Mucosa of rectum (tissue), 2 donors: ENCODE measurements at regions not wholly inside any gene's neighbourhood (a gene's known extent, or its start where the extent isn't known, plus 50 kb on each side); places are given as distances from the start of the nearest gene placed in this dataset.

Experiments used
- H3K27ac ChIP-seq, 2 donors: one replicate each; pipeline ENCODE4 v1.7.0; 2013; ENCODE audit warnings: inconsistent platforms in 2 of 2, low read depth in 2 of 2, low read length in 2 of 2
- H3K27me3 ChIP-seq, 2 donors: one replicate each; pipeline ENCODE4 v1.7.0; 2013; ENCODE audit warnings: low read length in 2 of 2; ENCODE audit not compliant: control insufficient read depth in 2 of 2, insufficient read depth in 2 of 2
- H3K36me3 ChIP-seq, 2 donors: one replicate each; pipeline ENCODE4 v1.7.0; 2013; ENCODE audit warnings: low read length in 2 of 2; ENCODE audit not compliant: control insufficient read depth in 2 of 2, insufficient read depth in 2 of 2
- H3K4me1 ChIP-seq, 2 donors: one replicate each; pipeline ENCODE4 v1.7.0; 2013; ENCODE audit warnings: low read length in 2 of 2, mild to moderate bottlenecking in 1 of 2; ENCODE audit not compliant: control insufficient read depth in 2 of 2, insufficient read depth in 2 of 2
- H3K4me3 ChIP-seq, 2 donors: one replicate each; pipeline ENCODE4 v1.7.0; 2013; ENCODE audit warnings: low read length in 2 of 2
- H3K9ac ChIP-seq, 2 donors: one replicate each; pipeline ENCODE4 v1.7.0; 2013; ENCODE audit warnings: low read length in 2 of 2, low read depth in 1 of 2, mild to moderate bottlenecking in 1 of 2
- H3K9me3 ChIP-seq, 2 donors: one replicate each; pipeline ENCODE4 v1.7.0; 2013; ENCODE audit warnings: low read length in 2 of 2; ENCODE audit not compliant: control insufficient read depth in 2 of 2
- donor health status: healthy.
- donor health status: Normal muscosa, but diverticular disease.

DNA sequence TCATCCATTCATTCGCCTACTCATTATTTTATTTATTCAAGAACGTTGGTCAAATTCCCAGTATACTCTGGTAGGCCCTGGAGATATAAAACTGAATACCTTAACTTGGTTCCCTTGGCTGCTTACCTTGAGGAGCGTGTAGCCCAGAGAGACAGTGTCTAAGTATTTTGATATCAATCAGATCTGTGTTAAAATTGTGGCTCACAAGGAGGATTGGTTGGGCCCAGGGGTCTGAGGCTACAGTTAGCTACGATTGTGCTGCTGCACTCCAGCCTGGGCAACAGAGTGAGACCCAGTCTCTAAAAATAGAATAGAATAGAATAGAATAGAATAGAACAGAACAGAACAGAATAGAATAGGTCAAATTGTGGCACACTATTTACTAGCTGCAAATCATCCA is 438.4 kb downstream of the ADAMTS20 start:
- Histone ChIP-seq H3K9ac (no peak overlapping the region), H3K4me1 (no peaks in the 10 kb centered on the region), H3K27me3 (no peaks in the 10 kb centered on the region), H3K36me3 (no peaks in the 10 kb centered on the region), H3K27ac (no peak overlapping the region), H3K4me3 (no peak overlapping the region), H3K9me3 (no peaks in the 10 kb centered on the region)

DNA sequence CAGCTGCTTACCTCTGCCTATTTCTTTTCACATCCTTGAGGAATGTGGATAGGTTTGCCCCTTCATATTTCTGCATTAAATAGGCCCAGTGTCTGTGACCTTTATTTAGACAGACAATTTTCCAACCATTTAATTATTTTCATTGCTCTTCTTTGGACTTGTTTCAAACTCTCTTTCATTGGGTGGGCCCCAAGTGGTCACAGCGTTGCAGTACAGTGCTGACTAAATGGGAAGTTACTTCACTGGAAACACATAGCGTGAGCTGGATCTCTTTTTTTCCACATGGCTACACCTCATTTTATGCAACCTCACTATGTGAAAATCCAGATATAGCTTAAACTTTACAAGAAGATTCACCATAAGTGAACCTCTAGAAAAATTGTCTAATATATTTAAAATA is 438.9 kb downstream of the ADAMTS20 start:
- H3K27ac ChIP-seq: no peak overlapping the region

DNA sequence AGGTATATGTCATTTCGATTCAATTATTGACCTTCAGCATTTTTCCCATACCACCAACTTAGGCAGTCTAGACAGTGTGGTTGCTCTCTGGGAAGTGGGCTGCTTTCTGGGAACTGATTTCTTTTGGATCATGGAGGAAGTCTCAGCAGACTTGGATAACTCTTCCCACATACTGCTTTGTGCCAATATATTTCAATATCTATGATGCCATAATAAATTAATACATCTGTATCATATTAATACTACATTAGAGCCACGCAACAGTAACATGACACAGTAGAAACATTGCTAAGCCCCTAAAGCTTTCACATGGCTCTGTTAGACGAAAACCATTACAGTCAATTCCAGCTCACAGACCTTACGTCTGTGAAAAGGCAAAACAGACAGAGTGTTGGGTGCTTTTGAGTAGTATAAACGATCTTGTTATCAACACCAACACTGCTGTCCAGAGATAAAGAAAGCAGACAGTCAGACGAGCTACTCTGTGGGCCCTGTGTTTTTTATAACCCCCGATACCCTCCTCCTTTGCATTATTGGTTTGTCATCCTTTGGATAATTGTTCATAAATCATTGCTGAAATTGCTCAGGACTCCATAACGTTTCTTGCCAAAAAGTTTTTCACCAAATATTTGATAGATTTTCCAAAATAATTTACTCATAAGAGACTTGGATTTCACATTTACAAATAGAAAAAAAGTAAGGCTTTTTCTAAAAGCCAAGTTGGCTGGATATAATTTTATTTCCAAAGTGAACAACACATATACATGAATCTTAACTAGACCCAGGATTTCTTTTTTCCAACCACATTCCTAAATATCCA is 439.7 kb downstream of the ADAMTS20 start:
- Histone ChIP-seq H3K27ac (no peak overlapping the region), H3K27me3 (no peaks in the 10 kb centered on the region), H3K36me3 (no peaks in the 10 kb centered on the region)

More for the DNA sequence above, 438.9 kb downstream of the ADAMTS20 start:
- Histone ChIP-seq H3K27me3 (no peaks in the 10 kb centered on the region), H3K4me1 (no peaks in the 10 kb centered on the region), H3K4me3 (no peak overlapping the region), H3K9me3 (no peaks in the 10 kb centered on the region), H3K36me3 (no peaks in the 10 kb centered on the region), H3K9ac (no peak overlapping the region)

DNA sequence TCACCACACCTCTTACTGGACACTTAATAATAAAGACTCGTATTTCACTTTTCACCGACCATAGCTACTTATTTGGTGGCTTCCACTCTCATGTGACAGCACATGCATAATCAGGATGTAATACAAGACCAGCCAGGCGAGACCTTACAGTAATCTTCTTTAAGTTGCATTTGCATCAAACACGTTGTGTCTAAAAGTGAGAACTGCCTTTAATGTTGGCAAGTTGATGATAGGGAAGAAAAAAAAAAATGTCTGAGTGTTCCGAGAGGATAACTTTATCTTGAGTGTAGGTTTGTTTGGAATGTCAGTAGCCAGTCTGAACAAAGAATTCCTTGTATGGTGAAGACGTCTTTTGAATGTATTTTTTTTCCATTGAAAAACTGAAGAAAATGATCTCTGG is 440.4 kb downstream of the ADAMTS20 start:
- H3K9me3 ChIP-seq: no peaks in the 10 kb centered on the region
- H3K36me3 ChIP-seq: no peaks in the 10 kb centered on the region
- no peak overlapping the region for H3K27ac ChIP-seq
- H3K9ac ChIP-seq: no peak overlapping the region
- H3K27me3 ChIP-seq: no peaks in the 10 kb centered on the region
- no peaks in the 10 kb centered on the region for H3K4me1 ChIP-seq
- no peak overlapping the region for H3K4me3 ChIP-seq

More for the DNA sequence above, 439.7 kb downstream of the ADAMTS20 start:
- H3K4me1 ChIP-seq: no peaks in the 10 kb centered on the region
- no peaks in the 10 kb centered on the region for H3K9me3 ChIP-seq
- no peak overlapping the region for H3K4me3 ChIP-seq
- H3K9ac ChIP-seq: no peak overlapping the region

GRCh38 chr12:43109631-43110345 is 442.2 kb downstream of the ADAMTS20 start:
- H3K27ac ChIP-seq: no peak overlapping the region
- no peak overlapping the region for H3K4me3 ChIP-seq
- H3K27me3 ChIP-seq: no peaks in the 10 kb centered on the region
- H3K36me3 ChIP-seq: no peaks in the 10 kb centered on the region
- H3K9me3 ChIP-seq: no peaks in the 10 kb centered on the region
- H3K9ac ChIP-seq: no peak overlapping the region
- no peaks in the 10 kb centered on the region for H3K4me1 ChIP-seq

- Histone ChIP-seq H3K9me3 (no peaks in the 10 kb centered on the region), H3K27me3 (no peaks in the 10 kb centered on the region), H3K27ac (no peak overlapping the region), H3K9ac (no peak overlapping the region), H3K36me3 (no peaks in the 10 kb centered on the region), H3K4me3 (no peak overlapping the region), H3K4me1 (no peaks in the 10 kb centered on the region)
These were observed 443.3 kb downstream of the ADAMTS20 start for GRCh38 chr12:43108656-43109055.

DNA sequence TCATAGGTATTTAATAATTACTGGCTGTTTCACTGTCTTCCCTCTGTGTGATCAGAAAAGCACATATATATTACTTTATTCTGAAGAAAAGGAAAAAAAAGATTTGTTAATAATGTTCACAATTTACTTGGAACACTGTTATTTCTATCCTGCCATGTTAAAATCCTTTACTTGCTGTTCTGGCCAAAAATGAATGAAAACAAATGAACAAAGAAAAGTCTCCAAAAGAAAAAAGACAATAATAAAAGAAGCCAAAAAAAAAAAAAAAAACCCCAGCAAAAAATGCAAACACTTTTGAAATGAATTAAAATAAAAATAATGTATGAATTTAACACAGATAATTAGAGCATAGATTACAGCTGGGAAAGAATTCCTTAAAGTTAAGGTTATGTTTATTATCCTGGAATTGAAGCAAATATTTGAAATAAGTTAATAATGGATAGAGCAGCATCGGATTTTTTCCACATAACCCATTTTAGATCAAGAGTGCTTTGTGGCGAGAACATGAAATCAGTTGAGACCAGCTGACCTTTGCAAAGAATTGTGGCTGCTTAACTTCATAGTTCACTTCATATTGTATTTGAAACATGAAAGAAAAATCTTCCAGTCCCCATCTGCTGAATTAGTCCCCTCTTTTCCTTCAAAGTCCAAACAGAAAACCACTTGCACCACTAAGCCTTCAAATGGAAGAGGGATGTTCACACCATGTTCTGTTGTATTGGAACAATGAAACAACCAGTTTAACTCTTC is 444.8 kb downstream of the ADAMTS20 start:
- H3K36me3 ChIP-seq: no peaks in the 10 kb centered on the region
- H3K9ac ChIP-seq: no peak overlapping the region
- H3K9me3 ChIP-seq: no peaks in the 10 kb centered on the region
- H3K27ac ChIP-seq: no peak overlapping the region
- H3K27me3 ChIP-seq: no peaks in the 10 kb centered on the region
- H3K4me3 ChIP-seq: no peak overlapping the region
- no peaks in the 10 kb centered on the region for H3K4me1 ChIP-seq

GRCh38 chr12:43106355-43106754 is 445.6 kb downstream of the ADAMTS20 start:
- H3K9ac ChIP-seq: no peak overlapping the region
- H3K27me3 ChIP-seq: no peaks in the 10 kb centered on the region
- no peaks in the 10 kb centered on the region for H3K9me3 ChIP-seq
- no peak overlapping the region for H3K4me3 ChIP-seq
- no peak overlapping the region for H3K27ac ChIP-seq
- H3K4me1 ChIP-seq: no peaks in the 10 kb centered on the region
- no peaks in the 10 kb centered on the region for H3K36me3 ChIP-seq

DNA sequence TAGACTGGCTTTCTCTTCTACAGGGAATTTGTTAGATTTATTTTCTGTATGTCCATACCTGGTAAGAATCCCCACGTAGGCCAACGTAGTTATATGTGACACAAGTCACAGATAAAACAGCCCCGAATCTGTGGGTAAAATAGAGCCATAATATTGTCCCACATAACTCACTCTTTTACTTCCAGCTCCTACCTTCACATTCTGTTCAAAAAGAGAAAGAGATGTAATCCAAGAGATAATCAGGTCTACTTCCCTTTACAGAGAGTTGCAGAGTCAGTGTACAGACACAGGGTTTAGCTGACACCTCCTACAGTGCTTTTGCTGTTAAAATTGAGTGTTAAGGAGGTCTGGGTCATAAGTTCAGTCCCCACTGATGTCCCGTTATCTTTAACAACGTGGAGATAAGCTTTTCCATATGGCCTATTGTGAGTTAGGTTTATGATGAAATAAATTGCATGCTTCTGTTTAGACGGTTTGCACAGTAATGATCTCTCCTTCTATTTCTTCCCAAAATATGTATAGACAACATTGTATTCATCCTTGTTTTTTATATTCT is 446.5 kb downstream of the ADAMTS20 start:
- no peaks in the 10 kb centered on the region for H3K4me1 ChIP-seq
- H3K9me3 ChIP-seq: no peaks in the 10 kb centered on the region
- H3K9ac ChIP-seq: no peak overlapping the region
- no peak overlapping the region for H3K27ac ChIP-seq
- H3K27me3 ChIP-seq: no peaks in the 10 kb centered on the region
- no peak overlapping the region for H3K4me3 ChIP-seq
- H3K36me3 ChIP-seq: no peaks in the 10 kb centered on the region

- H3K4me1 ChIP-seq: no peaks in the 10 kb centered on the region
- H3K27me3 ChIP-seq: no peaks in the 10 kb centered on the region
- no peaks in the 10 kb centered on the region for H3K36me3 ChIP-seq
- no peaks in the 10 kb centered on the region for H3K9me3 ChIP-seq
- no peak overlapping the region for H3K9ac ChIP-seq
- H3K27ac ChIP-seq: no peak overlapping the region
- H3K4me3 ChIP-seq: no peak overlapping the region
These were observed 447.5 kb downstream of the ADAMTS20 start for GRCh38 chr12:43104494-43104893.
